Prostate gland (tissue), 2 donors: ENCODE measurements at regions not wholly inside any gene's neighbourhood (a gene's known extent, or its start where the extent isn't known, plus 50 kb on each side); places are given as distances from the start of the nearest gene placed in this dataset.

Source experiments
- DNase-seq: peaks from one replicate; pipeline ENCODE4 v3.0.0-alpha.2; 2019; ENCODE audit warnings: low spot score
- H3K27ac ChIP-seq, 2 donors: fragments of 200-600 bp; sonication (generic); 2 replicates each; pipeline ENCODE4 v1.5.1; 2017 to 2019
- H3K27me3 ChIP-seq: fragments of 200-600 bp; sonication (generic); replicated peaks from 2 replicates; pipeline ENCODE4 v1.5.1; 2019; ENCODE audit not compliant: insufficient read depth
- H3K36me3 ChIP-seq, 2 donors: fragments of 200-600 bp; sonication (generic); 1 replicate in 1 of 2; 2 replicates in 1 of 2; pipeline versions ENCODE4 v1.5.1 to v1.8.1; 2017 to 2019
- H3K4me1 ChIP-seq: fragments of 200-600 bp; sonication (generic); replicated peaks from 2 replicates; pipeline ENCODE4 v1.5.1; 2019
- H3K4me3 ChIP-seq, 2 donors: fragments of 200-600 bp; sonication (generic); 2 replicates each; pipeline ENCODE4 v1.5.1; 2017 to 2019
- H3K9me3 ChIP-seq: fragments of 200-600 bp; sonication (generic); 2 replicates; pipeline ENCODE4 v1.5.1; 2017
- POLR2A ChIP-seq: fragments of 450-650 bp; IDR thresholded peaks from one replicate; pipeline ENCODE4 v1.6.1; 2016; ENCODE audit warnings: antibody characterized with exemption, mild to moderate bottlenecking
- POLR2AphosphoS5 ChIP-seq: sonication (generic); formaldehyde crosslinking; IDR thresholded peaks from one replicate; pipeline ENCODE4 v1.6.1; 2017; ENCODE audit warnings: antibody characterized with exemption
- WGBS: methylation state at CpG from one replicate; pipeline ENCODE4 v1.1.5; 2018; 5-methylcytosine and 5-hydroxymethylcytosine counted together
- intact Hi-C: fragments of 100-400 bp; cut with DNase I; formaldehyde crosslinking; loops from one replicate; pipeline ENCODE4 v1.14.2; 2022
- TF ChIP-seq, protein P1 (sequence below), 4 experiments: fragments of 200-600 bp in 2 of 4; fragments of 450-650 bp in 2 of 4; sonication (generic) in 2 of 4; IDR thresholded peaks; 1 replicate in 3 of 4; 2 replicates in 1 of 4; pipeline ENCODE4 v1.5.1; 2016 to 2019; ENCODE audit warnings: antibody characterized with exemption in 4 of 4, mild to moderate bottlenecking in 2 of 4, moderate library complexity in 2 of 4

DNA sequence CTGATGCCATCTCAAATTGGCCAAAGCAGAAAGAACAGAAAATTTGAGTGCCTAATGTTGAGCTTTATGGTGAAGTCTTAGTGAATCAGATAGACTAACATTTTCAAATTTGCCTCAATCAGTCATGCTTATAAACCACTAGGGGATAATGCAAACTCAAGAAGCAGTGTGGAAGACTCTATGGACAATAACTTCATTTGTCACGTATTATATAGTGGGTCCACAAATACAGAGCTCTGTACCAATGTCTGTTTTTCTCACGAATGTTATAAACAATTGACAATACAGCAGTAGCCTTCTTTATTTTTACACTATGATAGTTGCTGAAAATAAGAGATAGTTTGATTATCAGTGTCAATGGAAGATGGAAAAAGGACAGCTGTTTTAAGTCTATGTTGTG, 190.8 kb upstream of the SLC8A1 start:
- H3K36me3 ChIP-seq, result no peaks in the 10 kb centered on the region
- TF ChIP-seq POLR2AphosphoS5 (no peak), POLR2A (no peak)
- TF ChIP-seq, protein P1, sequence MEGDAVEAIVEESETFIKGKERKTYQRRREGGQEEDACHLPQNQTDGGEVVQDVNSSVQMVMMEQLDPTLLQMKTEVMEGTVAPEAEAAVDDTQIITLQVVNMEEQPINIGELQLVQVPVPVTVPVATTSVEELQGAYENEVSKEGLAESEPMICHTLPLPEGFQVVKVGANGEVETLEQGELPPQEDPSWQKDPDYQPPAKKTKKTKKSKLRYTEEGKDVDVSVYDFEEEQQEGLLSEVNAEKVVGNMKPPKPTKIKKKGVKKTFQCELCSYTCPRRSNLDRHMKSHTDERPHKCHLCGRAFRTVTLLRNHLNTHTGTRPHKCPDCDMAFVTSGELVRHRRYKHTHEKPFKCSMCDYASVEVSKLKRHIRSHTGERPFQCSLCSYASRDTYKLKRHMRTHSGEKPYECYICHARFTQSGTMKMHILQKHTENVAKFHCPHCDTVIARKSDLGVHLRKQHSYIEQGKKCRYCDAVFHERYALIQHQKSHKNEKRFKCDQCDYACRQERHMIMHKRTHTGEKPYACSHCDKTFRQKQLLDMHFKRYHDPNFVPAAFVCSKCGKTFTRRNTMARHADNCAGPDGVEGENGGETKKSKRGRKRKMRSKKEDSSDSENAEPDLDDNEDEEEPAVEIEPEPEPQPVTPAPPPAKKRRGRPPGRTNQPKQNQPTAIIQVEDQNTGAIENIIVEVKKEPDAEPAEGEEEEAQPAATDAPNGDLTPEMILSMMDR (IDR thresholded peaks at IDR 0.05), result no peak
- no peak for DNase-seq
- intact Hi-C loops, result no loop called here
- H3K27ac ChIP-seq, result no peak overlapping the region
- H3K4me1 ChIP-seq, result no peaks in the 10 kb centered on the region
- no peaks in the 10 kb centered on the region for H3K27me3 ChIP-seq
- 85% methylated on average over 2 of the region's 2 CpGs for WGBS
- H3K9me3 ChIP-seq, result no peaks in the 10 kb centered on the region
- no peak overlapping the region for H3K4me3 ChIP-seq

DNA sequence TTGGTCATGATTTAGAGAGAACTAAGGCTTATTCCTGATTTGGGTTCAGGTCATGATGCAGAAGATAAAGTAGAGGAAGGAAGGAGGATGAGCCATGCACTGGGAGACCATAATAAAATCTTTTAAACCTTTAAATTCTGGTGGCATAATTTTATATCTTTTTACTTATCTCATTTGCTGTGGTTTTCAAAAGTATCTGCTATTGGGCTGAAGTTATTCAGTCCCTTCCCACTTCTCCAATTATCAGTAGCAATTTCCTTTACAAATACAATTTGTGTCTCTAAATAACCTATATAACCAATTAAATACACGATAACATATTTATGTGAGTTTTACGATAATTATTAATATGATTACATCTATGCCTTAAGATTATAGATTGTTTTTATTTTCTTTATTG, 194.8 kb upstream of the SLC8A1 start:
- intact Hi-C loops, result no loop called here
- Histone ChIP-seq H3K4me3 (no peak overlapping the region), H3K36me3 (no peaks in the 10 kb centered on the region), H3K27ac (no peak overlapping the region), H3K27me3 (no peaks in the 10 kb centered on the region), H3K9me3 (no peaks in the 10 kb centered on the region), H3K4me1 (no peaks in the 10 kb centered on the region)
- no peak for DNase-seq
- WGBS, result 94% methylated on average over 2 of the region's 2 CpGs
- TF ChIP-seq, protein P1 (IDR thresholded peaks at IDR 0.05), result no peak
- TF ChIP-seq POLR2AphosphoS5 (no peak), POLR2A (no peak)

DNA sequence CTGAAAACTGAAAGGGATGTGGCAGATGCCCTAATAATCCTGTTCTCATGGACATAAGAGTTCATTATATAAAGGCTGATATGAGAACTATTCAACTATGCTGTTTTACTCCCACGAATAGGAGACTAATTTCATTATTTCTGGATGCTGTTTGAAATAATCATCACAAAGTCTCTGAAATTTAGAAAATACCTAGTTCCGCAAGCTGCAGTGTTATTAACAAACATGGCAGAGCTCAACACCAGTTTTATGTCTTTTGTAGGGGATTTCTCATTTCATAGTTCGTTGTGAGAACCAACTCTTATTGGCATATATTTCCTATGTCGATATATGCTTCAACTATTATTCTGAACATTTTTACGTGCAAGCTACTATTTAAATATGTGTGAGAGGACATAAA, 200.3 kb upstream of the SLC8A1 start:
- H3K9me3 ChIP-seq, result no peaks in the 10 kb centered on the region
- H3K4me3 ChIP-seq, result no peak overlapping the region
- H3K27ac ChIP-seq, result no peak overlapping the region
- no peaks in the 10 kb centered on the region for H3K36me3 ChIP-seq
- intact Hi-C loops, result no loop called here
- 90% methylated on average over 5 of the region's 5 CpGs for WGBS
- no peaks in the 10 kb centered on the region for H3K27me3 ChIP-seq
- TF ChIP-seq, protein P1 (IDR thresholded peaks at IDR 0.05), result no peak
- no peak for DNase-seq
- H3K4me1 ChIP-seq, result no peaks in the 10 kb centered on the region

DNA sequence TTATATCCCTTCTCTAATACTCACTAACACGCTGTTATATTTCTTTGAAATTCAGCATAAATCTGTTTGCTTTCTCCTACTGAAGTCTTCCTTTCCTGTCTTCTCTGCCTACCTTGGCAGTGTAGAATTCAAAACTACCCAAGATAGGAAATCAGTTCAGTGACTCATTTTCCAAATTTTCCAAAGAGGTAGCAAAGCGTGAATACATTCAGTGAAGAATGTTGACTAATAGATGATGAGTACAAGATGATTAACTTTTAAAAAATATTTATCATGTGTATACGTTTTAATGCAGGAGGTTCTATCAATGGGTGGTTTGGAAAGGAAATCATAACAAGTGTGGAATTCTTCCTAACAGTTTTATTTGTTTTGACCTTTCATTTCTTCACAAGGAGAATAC, 201.9 kb upstream of the SLC8A1 start:
- H3K27ac ChIP-seq, result no peak overlapping the region
- intact Hi-C loops, result no loop called here
- H3K9me3 ChIP-seq, result no peaks in the 10 kb centered on the region
- H3K4me3 ChIP-seq, result no peak overlapping the region
- H3K27me3 ChIP-seq, result no peaks in the 10 kb centered on the region
- no peaks in the 10 kb centered on the region for H3K36me3 ChIP-seq
- no peak for DNase-seq
- 69% methylated on average over 3 of the region's 3 CpGs for WGBS
- no peaks in the 10 kb centered on the region for H3K4me1 ChIP-seq
- TF ChIP-seq POLR2A (no peak), POLR2AphosphoS5 (no peak)
- TF ChIP-seq, protein P1 (IDR thresholded peaks at IDR 0.05), result no peak

DNA sequence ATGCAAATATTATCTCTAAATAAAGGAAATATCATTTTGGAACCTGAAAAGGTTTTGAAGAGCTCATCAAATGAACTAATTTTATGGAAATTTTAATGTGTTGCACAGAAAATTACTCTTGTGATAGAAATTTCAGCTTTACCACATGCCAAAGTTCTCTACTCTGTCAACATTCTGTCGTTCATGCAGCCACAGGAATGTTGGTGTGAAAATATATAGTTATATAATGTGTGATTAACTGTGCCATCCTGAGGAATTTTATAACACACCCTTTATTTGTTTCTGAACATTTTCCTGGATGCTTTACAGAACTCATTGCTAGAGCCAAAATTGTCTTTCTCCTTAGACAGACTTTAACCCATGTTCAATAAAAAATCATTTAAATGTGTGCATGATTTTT, 202.5 kb upstream of the SLC8A1 start:
- H3K4me3 ChIP-seq, result no peak overlapping the region
- H3K9me3 ChIP-seq, result no peaks in the 10 kb centered on the region
- TF ChIP-seq POLR2AphosphoS5, result no peak
- no peak for TF ChIP-seq POLR2A
- TF ChIP-seq, protein P1 (IDR thresholded peaks at IDR 0.05), result no peak
- H3K4me1 ChIP-seq, result no peaks in the 10 kb centered on the region
- no peaks in the 10 kb centered on the region for H3K36me3 ChIP-seq
- intact Hi-C loops, result no loop called here
- DNase-seq, result no peak
- H3K27me3 ChIP-seq, result no peaks in the 10 kb centered on the region
- WGBS, result 53% methylated on average over 1 of the region's 1 CpG
- H3K27ac ChIP-seq, result no peak overlapping the region
